Colonic mucosa (tissue), 4 donors: ENCODE measurements at regions not wholly inside any gene's neighbourhood (a gene's known extent, or its start where the extent isn't known, plus 50 kb on each side); places are given as distances from the start of the nearest gene placed in this dataset.

Source experiments
- DNase-seq: peaks from one replicate; pipeline ENCODE4 v3.0.0-alpha.2; 2020
- H3K27ac ChIP-seq: fragments of 200-600 bp; one replicate; pipeline ENCODE4 v1.8.0; 2021
- H3K27me3 ChIP-seq: fragments of 200-600 bp; one replicate; pipeline ENCODE4 v1.8.0; 2021
- H3K36me3 ChIP-seq: fragments of 200-600 bp; one replicate; pipeline ENCODE4 v1.8.0; 2021
- H3K4me1 ChIP-seq: fragments of 200-600 bp; one replicate; pipeline ENCODE4 v1.8.0; 2021; ENCODE audit warnings: mild to moderate bottlenecking
- H3K4me3 ChIP-seq: fragments of 200-600 bp; one replicate; pipeline ENCODE4 v1.8.0; 2021
- H3K9ac ChIP-seq, 2 donors: one replicate each; pipeline ENCODE4 v1.7.0; 2013; ENCODE audit warnings: control low read depth in 2 of 2, low read depth in 2 of 2, low read length in 2 of 2
- H3K9me3 ChIP-seq: fragments of 200-600 bp; one replicate; pipeline ENCODE4 v1.8.0; 2021
- CTCF ChIP-seq: fragments of 200-600 bp; IDR thresholded peaks from one replicate; pipeline ENCODE4 v1.8.0; 2022; ENCODE audit warnings: antibody characterized with exemption, mild to moderate bottlenecking
- intact Hi-C: fragments of 100-400 bp; cut with DNase I; formaldehyde crosslinking; loops from one replicate; pipeline ENCODE4 v1.14.1; 2022
- donor health status: healthy.
- donor health status: DM: no; HTN: no; CAD: no.
- donor health status: DM: no; HTN: no; CAD: no.

DNA sequence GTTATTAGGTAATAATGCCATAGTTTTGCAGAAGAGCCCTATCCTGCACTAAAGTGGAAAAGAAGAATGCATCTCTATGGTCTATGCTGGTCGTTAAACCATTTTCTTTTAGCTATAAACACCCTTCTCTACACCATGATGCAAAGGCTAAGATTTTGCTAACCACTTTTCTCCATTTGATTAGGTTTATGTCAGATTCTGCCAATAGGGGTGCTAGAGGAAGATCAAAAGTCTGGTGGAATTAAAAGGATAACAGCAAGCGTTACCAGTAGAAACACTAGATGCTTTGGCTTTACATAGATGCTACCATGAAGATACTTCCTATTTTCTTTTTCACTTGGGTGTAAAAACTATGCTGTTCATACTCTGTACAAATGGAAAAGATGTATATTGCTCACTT is 669.8 kb upstream of the ARPP21 start:
- Histone ChIP-seq H3K27ac (no peak overlapping the region), H3K4me1 (no peaks in the 10 kb centered on the region), H3K27me3 (no peaks in the 10 kb centered on the region), H3K4me3 (no peak overlapping the region), H3K9ac (no peak overlapping the region), H3K9me3 (no peaks in the 10 kb centered on the region), H3K36me3 (no peaks in the 10 kb centered on the region)
- DNase-seq = no peak
- intact Hi-C loops = no loop called here
- TF ChIP-seq CTCF = no peak

GRCh38 chr3:34972481-34972880 is 666.8 kb upstream of the ARPP21 start:
- Histone ChIP-seq H3K27ac (no peak overlapping the region), H3K4me1 (no peaks in the 10 kb centered on the region), H3K27me3 (no peaks in the 10 kb centered on the region), H3K9ac (no peak overlapping the region), H3K9me3 (no peaks in the 10 kb centered on the region), H3K4me3 (no peak overlapping the region), H3K36me3 (no peaks in the 10 kb centered on the region)
- TF ChIP-seq CTCF = no peak
- no peak for DNase-seq
- intact Hi-C loops = no loop called here

DNA sequence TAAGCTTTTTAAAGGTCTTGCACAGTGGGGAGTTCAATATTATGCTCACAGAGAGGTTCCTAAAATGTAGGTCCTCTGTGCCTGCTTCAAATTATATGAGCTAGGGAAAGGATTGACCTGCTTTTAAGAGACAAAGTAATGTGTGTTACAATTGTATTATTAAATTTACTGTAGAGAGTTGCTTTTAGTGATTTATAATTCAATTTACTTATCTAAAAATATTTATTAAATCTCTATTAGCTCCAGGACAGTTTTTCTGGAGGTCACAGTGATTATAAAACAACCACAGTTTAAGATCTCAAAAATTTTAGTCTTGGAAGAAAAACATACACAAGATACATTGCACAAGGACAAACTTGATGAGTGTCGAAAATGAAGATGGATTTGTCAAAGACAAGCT is 665.7 kb upstream of the ARPP21 start:
- no peak for DNase-seq
- H3K9me3 ChIP-seq = no peaks in the 10 kb centered on the region
- no peaks in the 10 kb centered on the region for H3K36me3 ChIP-seq
- H3K9ac ChIP-seq = no peak overlapping the region
- no peaks in the 10 kb centered on the region for H3K4me1 ChIP-seq
- H3K4me3 ChIP-seq = no peak overlapping the region
- TF ChIP-seq CTCF = no peak
- intact Hi-C loops = no loop called here
- H3K27me3 ChIP-seq = no peaks in the 10 kb centered on the region
- no peak overlapping the region for H3K27ac ChIP-seq

- Histone ChIP-seq H3K9ac (no peak overlapping the region), H3K27ac (no peak overlapping the region), H3K27me3 (no peaks in the 10 kb centered on the region), H3K36me3 (no peaks in the 10 kb centered on the region), H3K4me3 (no peak overlapping the region), H3K4me1 (no peaks in the 10 kb centered on the region), H3K9me3 (no peaks in the 10 kb centered on the region)
- TF ChIP-seq CTCF = no peak
- intact Hi-C loops = no loop called here
- no peak for DNase-seq
Measured at GRCh38 chr3:34983631-34984030, 655.7 kb upstream of the ARPP21 start.

DNA sequence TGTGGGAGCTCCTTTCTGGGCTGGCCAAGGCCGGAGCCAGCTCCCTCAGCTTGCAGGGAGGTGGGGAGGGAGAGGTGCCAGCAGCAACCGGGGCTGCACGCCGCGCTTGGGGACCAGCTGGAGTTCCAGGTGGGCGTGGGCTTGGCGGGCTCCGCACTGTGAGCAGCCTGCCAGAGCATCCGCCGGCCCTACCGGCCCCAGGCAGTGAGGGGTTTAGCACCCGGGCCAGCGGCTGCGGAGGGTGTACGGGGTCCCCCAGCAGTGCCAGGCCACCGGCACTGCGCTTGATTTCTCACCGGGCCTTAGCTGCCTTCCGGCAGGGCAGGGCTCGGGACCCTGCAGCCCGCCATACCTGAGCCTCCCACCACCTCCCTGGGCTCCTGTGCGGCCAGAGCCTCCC is 651.0 kb upstream of the ARPP21 start:
- no peak for TF ChIP-seq CTCF
- H3K27ac ChIP-seq = no peak overlapping the region
- H3K9ac ChIP-seq = no peak overlapping the region
- no peaks in the 10 kb centered on the region for H3K36me3 ChIP-seq
- no peaks in the 10 kb centered on the region for H3K4me1 ChIP-seq
- no peak overlapping the region for H3K4me3 ChIP-seq
- DNase-seq = no peak
- no peaks in the 10 kb centered on the region for H3K9me3 ChIP-seq
- intact Hi-C loops = no loop called here
- no peaks in the 10 kb centered on the region for H3K27me3 ChIP-seq
